DMS79 (cell line): ENCODE measurements at regions not wholly inside any gene's neighbourhood (a gene's known extent, or its start where the extent isn't known, plus 50 kb on each side); places are given as distances from the start of the nearest gene placed in this dataset.
A peak's percentile ranks its signal among the peaks of the same experiment; 100 is the strongest.

Source experiments
- DNase-seq: peaks from one replicate; lab custom pipeline; 2025; lab: John Stamatoyannopoulos, UW

GRCh38 chr9:103919605-103920209, 174.4 kb upstream of the SMC2 start:
- DNase-seq = no peak

- no peak for DNase-seq
Observed at GRCh38 chr9:103928442-103928841, 165.7 kb upstream of the SMC2 start.

GRCh38 chr9:103941104-103941503, 153.0 kb upstream of the SMC2 start:
- DNase-seq = no peak

GRCh38 chr9:103942200-103942599, 151.9 kb upstream of the SMC2 start:
- no peak for DNase-seq

GRCh38 chr9:103942651-103943050, 151.5 kb upstream of the SMC2 start:
- DNase-seq = peak; percentile 12

GRCh38 chr9:103949096-103949495, 145.0 kb upstream of the SMC2 start:
- no peak for DNase-seq

- DNase-seq = no peak
Observed at GRCh38 chr9:103977163-103977562, 116.9 kb upstream of the SMC2 start.

GRCh38 chr9:103978396-103978795, 115.7 kb upstream of the SMC2 start:
- DNase-seq = no peak

GRCh38 chr9:103981912-103982311, 112.2 kb upstream of the SMC2 start:
- DNase-seq = no peak

GRCh38 chr9:103985077-103985476, 109.0 kb upstream of the SMC2 start:
- no peak for DNase-seq

GRCh38 chr9:103988821-103989220, 105.3 kb upstream of the SMC2 start:
- DNase-seq = no peak

- DNase-seq = no peak
Observed at GRCh38 chr9:103990311-103990710, 103.8 kb upstream of the SMC2 start.

- DNase-seq = no peak
Observed at GRCh38 chr9:103991001-103991400, 103.1 kb upstream of the SMC2 start.

GRCh38 chr9:103991698-103992097, 102.4 kb upstream of the SMC2 start:
- DNase-seq = no peak

- no peak for DNase-seq
Observed at GRCh38 chr9:103992938-103993579, 101.0 kb upstream of the SMC2 start.

GRCh38 chr9:103997856-103998370, 96.2 kb upstream of the SMC2 start:
- DNase-seq = no peak

- DNase-seq = no peak
Observed at GRCh38 chr9:103999375-104000062, 94.6 kb upstream of the SMC2 start.

- DNase-seq = peak; percentile 62
Observed at GRCh38 chr9:104009826-104010225, 84.3 kb upstream of the SMC2 start.

GRCh38 chr9:104022083-104022482, 72.0 kb upstream of the SMC2 start:
- no peak for DNase-seq

GRCh38 chr9:104025104-104025503, 69.0 kb upstream of the SMC2 start:
- DNase-seq = no peak

GRCh38 chr9:104025945-104026344, 68.2 kb upstream of the SMC2 start:
- no peak for DNase-seq

GRCh38 chr9:104027295-104027694, 66.8 kb upstream of the SMC2 start:
- no peak for DNase-seq

GRCh38 chr9:104028827-104029226, 65.3 kb upstream of the SMC2 start:
- DNase-seq = no peak
